ENCODE measurements at regions not wholly inside any gene's neighbourhood (a gene's known extent, or its start where the extent isn't known, plus 50 kb on each side); places are given as distances from the start of the nearest gene placed in this dataset.

DNA sequence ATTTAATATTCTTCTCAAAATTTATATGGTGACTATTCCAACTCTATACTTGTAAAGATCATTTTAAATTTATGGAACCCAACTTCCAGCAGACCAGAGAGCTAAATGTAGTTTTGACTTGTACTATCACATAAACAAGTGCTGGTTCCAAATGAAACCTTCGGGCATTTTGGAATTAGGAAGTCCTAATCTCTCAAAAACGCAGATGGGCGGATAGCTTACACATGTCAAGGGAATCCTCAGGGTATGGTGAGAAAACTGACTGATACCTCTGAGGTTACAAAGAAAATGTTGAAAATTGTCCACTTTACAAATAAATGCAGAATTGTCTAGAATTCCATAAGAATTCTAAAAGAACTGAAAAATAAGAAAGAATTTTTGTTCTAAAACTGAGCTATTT is 224.1 kb downstream of the SS18 start:
- no peak for DNase-seq

DNA sequence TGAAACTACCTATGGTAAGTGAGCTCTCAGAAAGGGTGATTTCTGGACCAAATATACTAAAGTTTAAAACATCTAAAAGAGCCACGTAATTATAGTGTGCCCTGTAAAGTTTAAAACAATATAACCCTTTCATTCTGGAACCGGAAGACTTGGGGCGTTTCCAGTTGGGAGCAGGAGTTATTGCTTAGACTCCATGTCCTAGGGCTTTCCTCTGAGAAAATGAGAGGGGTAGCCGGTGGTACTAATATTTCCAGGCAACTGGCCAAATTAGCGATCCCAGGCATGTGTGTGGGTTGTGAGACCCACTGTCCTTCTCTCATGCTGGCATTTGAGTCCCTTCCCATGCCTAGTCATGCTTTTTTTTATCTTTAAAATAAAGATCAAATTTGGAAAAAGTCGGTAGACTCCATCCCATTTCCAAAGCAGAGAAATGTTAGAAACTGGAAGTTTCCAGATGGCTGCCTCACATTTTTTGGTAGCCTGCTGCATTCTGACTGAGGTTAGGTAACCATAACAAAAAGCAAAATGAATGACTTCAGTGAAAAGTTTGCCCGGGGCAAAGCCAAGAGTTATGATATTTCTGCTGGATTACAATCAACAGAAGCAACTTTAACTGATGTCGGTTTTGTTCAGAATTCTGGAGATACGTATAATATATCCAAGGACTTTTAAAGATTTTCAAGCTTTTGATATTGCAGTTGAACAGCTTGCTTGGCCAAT is 227.4 kb downstream of the SS18 start:
- no peak for DNase-seq

DNA sequence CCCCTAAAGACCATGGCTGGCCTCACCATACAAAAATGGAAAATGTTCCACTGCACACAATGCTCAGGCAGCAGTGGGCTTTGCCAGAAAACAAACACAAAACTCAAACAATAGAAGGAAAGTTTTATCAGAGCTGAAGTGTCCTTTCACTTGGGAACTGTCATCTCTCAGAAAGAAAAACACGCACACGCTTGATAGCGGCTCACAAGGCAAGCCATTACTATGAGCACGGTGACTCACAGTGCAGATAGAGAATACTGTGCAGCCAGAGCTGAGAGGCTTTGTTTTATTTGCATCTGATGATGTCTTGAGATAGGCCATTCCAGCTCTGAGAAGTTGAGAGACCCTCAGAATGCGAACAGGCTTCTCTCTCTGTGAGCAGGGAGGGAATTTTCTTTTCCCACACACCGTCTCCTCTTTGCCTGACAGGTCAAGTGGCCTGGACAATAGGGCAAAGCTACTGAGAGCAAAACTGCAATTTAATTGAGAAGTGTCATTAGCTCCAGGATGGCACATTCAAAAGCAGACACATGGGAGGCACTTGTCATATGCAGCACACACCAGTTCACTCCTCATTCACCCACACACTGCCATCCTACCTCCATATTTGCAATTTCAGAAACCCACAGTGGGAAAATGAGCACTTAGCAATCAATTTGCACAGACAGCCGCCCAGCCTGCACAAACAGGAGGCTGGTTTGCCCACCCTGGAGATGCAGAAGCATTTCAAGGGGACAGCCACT is 236.6 kb downstream of the SS18 start:
- DNase-seq: no peak

DNA sequence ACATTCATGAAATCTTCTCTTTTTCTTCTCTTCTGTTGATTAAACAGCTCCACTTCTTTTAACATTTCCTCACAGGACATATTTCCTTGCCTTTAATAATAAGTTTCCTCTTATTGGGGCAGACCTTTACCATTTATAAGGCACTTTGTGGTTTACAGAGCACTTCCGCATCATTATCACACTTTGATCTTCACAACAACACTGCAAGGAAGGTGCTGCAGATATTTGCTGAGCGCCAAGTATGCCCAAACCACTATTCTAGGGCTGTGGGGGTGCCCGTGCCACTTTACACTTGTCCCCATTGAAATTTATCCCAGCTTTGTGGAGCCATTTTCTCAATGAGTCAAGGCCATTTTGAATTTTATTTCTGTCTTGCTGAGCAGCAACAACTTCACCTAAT is 246.6 kb downstream of the SS18 start:
- DNase-seq: no peak

DNA sequence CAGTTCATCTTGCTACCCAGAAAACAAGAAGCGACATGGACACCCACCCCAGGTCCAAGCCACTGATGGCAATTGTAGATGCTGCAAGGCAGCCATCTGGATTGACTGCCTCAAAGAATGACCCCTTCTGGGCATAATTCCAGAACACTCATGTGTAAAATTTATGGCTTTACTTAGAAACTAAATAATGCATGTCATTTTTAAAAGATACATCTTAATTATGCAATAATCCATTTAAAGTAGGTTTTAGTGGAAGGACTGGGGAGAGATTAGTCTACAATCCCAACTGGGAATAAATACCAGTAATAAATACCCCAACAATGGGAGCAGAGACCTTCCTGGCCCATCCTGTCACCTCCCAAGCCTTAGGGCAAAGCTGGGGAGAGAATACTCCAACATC is 247.7 kb downstream of the SS18 start:
- DNase-seq: no peak

DNA sequence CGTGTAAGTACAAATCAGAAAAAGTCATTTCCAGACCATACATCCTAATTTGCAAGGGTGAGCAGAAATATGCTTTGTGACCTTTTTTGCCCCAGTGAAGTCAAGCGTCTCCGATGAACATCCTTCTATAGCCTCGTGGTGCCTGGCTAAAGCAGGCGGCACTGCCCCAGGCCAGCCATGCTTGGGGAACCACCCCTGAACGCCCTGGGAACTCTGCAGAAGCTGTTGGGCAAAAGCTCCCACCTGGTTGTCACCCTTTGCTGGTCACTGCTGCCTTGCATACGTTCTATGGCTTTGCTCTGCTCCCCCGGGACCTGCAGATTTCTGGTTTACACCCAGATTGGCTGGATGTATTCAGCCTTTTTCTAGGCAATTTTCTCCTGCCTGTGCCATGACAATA is 256.4 kb downstream of the SS18 start:
- no peak for DNase-seq

DNA sequence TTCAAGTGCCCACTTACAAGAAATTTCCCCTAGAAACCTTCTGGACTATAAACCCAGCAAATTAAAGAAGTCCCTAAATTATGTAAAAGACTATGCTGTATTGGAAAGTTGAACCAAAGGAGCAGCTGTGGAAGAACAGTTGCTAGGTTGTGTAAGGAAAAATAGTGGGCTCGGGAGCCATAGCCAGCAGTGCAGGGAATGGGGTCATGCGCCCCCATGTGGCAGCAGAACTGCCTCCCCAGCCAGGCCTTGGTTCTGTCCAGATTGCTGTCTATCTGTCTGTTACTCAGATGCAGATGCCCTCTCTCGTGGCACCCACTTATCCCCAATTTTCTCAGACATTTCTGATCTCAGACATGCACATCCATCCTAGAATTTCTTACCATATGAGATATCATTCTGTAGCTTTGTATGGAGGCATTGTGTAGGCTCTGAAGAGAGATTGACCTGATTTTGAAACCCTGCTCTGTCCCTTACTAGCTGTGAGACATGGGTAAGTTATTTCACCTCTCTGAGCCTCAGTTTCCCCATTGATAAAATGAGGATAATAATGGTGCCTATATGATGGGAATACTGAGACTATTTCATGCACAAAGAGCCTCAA is 258.3 kb downstream of the SS18 start:
- peak; percentile 44 for DNase-seq

DNA sequence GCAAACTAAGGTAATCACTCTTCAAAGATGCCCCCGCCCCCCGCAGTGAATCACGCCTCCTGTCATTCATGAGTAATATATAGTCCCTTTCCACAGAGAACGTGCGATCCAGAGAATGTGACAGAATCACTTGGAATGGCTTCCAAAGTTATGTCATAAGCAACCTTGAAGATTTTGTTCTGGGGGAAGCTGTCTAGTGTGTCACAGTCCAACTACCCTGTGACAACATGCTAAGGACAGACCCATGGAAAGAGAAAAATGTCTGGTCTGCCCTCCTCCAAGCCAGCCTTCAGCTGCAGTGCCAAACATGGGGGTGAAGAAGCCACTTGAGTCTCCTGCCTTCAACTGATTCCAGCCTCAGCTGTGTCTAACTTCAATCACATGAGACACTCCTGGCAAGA is 259.1 kb downstream of the SS18 start:
- no peak for DNase-seq

DNA sequence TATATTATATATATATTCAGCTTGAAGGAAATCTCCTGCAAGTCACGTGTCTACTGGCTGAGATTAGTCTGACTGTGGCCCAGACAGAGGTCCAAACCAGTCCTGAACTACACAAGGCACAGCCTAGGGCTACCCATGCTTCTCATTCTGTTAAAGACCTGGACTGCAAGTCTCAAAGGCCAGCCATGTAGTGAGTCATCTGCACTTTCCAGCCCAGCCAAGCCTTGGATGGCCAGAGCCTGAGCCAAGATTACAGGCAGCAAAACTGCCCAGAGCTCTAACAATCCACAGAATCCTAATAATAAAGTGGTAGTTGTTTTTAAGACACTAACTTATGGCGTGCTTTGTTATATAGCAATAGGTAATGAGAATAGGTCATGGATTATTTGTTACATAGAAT is 259.6 kb downstream of the SS18 start:
- DNase-seq: no peak

DNA sequence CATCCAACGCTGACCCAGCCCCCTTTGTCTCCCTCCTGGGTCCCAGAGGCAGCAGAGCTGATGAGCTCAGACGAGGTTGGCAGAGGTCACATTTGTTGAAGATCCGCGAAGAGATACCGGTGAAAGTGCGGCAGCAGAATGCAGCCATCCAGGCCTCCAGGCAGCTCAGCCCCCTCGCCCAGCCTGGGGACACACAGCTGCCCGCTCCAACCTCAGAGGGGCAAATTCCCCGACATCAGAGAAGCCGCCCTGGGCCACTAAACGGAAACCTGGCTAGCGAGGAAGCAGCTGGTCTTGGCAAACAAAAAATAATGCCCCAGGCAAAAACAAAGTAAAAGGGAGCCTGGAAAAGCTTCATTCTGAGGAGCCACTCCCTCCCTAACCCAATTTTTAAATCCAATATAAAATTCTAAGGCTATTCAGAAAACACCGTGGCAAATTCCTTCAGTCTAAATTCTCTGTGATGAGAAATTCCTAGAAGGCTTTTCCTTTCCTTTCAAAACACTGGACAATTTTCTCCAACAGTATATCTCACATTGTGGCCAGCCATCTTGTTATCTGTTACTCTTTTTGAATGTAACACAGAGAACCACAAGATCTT is 262.4 kb downstream of the SS18 start:
- no peak for DNase-seq

DNA sequence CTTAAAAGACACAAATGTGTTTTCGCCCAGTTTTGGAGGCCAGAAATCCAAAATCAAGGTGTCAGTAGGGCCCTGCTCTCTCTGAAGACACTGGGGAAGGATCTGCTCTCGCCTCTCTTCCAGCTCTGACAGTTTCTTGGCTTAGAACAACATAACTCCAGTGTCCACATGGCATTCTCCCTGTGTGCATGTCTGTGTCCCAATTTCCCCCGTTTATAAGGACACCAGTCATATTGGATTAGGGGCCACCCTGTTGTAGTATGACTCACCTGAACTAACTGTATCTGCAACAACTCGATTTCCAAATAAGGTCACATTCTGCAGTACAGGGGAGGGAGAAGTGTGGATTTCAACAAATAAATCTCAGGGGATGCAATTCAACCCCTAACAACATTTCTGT is 263.2 kb downstream of the SS18 start:
- no peak for DNase-seq

DNA sequence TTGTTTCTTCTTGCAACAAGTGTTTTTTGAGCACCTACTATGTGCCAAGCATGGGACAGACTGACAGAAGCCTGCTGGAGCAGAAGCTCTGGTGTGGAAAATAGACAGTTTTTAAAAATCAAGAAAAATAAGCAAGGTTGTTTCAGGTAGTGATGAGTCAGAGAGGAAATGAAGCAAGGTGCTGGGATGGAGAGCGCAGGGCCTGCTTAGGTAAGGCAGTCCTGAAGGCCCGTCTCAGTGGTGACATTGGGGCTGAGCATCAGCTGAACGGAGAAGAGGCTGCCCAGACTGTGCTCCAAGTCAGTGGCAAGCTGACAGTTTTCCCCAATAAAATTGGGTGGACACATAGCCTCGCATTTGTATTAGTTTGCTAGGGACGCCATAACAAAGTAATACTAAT is 263.6 kb downstream of the SS18 start:
- DNase-seq: no peak

DNA sequence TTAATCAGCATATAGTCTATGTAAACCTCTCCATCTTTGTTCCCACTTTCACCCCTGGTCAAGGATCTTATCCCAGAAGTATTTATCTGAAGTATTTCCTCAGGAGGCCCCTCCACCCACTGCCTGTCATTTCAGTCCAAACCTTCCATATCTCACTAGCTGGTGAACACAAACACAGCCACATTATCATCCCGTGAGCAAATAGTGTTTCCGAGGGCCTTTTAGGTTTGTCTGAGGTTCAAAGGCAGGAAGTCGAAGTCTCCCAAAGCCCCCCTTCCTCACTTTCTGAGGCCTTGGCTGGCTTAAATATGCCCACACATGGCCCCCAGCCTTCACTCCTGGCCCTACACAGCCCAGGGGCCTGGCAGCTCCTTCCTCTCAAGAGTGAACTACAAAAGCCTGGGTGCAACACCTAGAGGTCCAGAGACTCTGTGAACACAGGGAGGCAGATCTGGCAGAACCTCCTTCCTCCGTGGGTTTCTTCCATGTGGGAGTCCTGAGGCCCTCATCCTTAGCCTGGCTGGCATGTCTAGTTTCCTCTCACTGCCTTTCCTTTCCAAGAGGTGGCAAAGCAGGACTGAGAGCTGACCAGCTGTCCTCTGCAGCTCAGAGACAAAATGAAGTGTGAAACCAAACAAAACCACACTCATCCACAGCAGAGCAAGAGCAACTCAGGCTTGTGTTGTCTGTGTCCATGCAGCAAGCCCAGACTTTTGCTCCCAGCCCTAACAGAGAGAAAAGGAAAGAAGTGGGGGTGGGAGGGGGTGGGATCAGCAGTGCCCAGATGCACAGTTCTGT is 264.2 kb downstream of the SS18 start:
- no peak for DNase-seq

DNA sequence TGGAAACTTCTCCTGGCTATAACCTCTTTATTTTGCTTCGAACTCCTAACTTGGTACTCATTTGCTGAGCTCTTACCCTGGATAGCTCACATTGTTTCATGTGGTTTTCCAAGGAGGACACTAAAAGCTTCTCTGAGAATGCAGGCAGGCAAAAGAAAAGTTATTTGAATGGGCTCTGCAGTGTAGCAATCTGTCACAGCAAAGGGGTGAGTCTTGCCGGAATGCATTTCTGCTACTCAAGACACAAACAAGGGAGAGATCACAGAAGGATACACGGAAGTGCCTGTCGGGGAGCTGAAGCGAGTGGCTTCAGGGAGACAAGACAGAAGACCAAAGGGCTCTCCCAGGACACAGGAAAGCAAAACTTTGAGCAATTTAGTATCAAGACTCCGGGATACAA is 265.4 kb downstream of the SS18 start:
- no peak for DNase-seq

DNA sequence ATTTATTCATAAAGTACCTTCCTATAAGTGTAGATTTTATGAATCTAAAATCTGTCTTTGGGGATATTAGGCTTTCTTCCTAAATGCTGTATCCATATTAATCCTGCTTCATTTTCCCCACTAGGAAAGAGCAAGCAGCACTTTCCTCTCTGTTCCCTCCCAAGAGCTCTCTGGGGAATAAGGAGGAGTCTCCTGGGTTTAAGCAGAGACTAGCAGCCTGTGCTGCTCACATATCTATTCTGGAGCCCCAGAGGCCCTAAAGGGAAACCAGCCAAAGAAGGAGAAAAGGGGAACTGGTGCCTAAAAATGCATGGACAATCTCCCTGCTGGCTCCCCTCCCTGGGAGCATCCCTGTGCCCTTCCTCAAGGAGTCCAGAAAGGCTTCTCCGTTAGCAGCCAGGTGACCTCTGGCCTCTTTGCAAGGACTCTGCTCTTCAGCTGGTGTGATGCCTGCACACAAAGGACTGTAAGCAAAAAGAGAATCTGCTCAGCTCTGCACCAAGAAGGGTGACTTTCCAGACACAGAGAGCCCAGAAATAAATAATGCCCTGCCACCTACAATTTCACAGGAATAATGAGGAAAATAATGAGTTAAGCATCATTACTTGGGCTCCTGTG is 270.6 kb downstream of the SS18 start:
- DNase-seq: no peak

DNA sequence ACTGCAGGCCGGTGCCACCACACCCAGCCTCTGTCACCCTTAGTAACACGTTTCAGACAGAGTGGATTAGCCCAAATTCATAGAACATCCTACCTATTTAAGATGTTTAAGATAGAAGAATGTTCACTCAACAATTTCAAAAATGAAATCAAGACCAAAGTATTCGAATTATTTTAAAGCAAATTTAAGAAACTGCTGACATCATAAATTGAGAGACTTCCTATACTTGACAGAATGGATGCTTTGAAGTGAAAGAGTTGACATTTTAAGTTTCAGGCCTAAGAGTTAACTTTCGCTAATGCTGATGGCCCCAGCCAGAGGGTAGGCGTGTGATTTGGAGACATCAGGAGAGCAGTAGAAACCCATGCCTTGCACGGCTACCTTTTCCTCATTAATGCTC is 271.9 kb downstream of the SS18 start:
- no peak for DNase-seq

DNA sequence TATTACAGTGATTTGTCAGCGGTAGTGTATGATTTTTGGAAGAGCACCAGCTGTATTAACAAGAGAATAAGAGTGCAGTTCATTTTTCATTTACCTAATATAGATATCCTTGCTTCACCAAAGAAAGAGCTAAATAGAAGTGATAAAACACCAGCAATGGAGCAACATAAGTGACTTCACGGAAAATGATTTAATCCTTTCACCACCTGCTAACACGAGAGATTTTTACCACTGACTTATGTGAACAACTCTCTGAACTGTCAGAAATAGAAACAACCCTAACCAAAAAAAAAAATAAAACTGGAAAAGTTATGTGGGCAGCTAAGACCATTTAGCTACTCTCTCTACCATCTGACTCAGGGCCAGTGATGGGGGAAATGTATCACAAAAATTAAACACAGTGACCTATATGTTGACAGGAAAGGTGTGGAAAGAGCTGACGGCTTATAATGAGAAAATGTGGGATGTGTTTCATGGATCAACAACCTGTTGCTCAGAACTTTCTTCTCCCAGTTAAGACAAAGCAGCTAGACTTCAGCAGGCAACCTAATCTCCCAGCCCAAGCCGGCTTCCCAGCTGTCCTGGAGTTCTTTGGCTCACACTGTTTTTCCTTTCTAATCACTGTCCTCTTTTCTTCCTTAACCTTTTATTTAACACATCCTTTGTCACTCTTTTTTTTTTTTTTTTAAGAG is 272.7 kb downstream of the SS18 start:
- DNase-seq: no peak

DNA sequence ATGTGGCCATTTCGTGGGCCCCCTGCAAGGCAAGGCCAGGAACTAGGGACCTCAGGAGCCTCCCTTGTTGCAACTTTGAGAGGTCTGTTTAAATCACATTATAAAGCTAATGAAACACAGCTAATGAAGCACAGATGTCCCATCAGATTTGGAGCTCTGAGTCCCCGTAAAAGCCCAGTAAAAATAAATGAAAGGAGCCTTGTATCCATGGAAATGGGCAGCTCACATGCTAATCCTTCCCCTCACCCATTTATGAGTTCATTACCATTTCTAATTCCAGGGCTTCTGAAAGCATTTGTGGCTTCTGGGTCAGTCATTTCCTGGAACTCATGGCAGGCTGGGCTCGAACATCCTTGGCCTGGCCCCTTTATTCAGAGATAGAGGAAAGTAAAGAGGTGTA is 274.8 kb downstream of the SS18 start:
- no peak for DNase-seq

DNA sequence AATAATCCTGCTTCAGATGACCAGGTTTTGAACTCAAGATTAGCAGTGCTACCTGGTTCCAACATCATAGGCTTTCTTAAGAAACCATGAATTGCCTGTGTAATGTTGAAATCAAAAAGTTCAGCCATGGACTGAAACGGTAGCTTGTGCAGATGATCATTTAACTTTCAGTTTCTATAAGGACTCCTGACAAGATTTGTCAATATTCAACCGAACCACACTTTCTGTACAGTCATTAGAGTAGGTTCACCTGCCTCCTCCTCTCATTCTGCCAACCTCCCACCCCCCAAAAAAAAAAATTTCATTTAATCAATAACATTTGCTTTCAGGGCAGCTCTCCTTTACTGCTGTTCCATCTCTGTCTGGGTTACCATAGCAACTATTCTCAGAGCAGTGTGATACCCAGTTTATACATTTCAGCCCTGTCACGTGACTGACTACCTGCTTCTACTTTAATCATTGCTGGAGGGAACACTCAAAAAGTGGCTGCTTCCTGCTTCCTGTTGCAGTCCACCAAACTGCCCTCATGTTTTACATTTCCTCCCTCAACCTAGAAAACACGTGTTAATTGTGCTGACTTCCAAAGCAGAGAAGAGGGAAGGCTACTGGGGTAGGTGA is 275.5 kb downstream of the SS18 start:
- DNase-seq: no peak

DNA sequence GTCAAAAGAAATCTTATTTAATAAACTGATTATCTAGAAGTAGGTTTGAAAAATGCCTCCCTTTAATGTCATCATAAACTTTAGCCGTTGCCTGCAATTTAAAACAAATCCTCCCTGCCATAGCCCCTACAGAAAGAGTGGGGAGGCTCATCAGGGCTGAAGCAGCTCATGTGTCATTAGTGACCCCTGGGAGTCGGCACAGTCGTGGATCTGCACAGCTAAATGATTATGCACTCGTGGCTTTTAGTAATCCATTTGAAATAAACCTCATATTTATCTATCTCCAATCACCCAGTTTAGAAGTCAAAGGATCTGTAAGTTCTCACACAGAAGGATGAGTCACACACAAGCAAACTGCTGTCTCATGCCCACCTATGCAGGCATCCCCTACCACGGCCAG is 277.3 kb downstream of the SS18 start:
- DNase-seq: no peak

DNA sequence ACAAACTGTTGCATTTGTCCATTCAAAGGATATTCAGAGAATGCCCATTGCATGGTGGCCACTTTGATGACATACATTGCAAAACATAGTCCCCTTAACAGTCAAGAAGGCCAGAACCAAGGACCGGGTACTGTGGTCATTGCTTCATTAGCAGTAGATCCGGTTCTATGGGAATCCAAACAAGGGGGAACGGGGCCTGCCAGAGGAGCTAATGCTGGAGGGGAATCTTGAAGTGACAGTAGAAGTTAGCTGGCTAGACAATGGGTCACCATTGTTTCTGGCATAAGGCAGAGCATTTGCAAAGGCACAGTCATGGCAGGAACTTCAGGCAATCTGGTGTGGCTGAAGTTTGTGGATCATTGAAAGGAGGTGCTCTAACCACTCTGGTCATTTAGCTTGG is 279.7 kb downstream of the SS18 start:
- DNase-seq: no peak

DNA sequence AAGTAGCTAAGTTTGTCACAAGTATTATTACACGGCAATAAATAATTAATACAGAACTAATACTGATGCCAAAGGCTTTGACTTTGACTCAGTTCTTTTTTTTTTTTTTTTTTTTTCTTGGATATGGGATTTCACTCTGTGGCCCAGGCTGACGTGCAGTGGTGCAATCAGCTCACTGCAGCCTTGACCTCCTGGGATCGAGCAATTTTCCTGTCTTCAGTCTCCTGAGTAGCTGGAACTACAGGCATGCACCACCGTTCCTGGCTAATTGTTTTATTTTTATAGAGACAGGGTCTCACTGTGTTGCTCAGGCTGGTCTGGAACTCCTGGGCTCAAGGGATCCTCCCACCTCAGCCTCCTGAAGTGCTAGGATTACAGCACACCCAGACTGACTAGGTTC is 284.5 kb downstream of the SS18 start:
- no peak for DNase-seq

Data from RPMI8226 (cell line).